Parathyroid adenoma (tissue), 2 donors: ENCODE measurements at regions not wholly inside any gene's neighbourhood (a gene's known extent, or its start where the extent isn't known, plus 50 kb on each side); places are given as distances from the start of the nearest gene placed in this dataset.

Experiments
- H2AFZ ChIP-seq: fragments of 300-600 bp; sonication (generic); one replicate; pipeline ENCODE4 v1.7.0; 2017; ENCODE audit warnings: antibody characterized with exemption, mild to moderate bottlenecking
- H3K27ac ChIP-seq: fragments of 300-600 bp; sonication (generic); one replicate; pipeline ENCODE4 v1.7.0; 2017
- H3K27me3 ChIP-seq: fragments of 300-600 bp; sonication (generic); one replicate; pipeline ENCODE4 v1.7.0; 2017; ENCODE audit warnings: low read length; ENCODE audit not compliant: control insufficient read depth, insufficient read depth
- H3K36me3 ChIP-seq: fragments of 300-600 bp; sonication (generic); one replicate; pipeline ENCODE4 v1.7.0; 2017; ENCODE audit warnings: low read length; ENCODE audit not compliant: control insufficient read depth, insufficient read depth
- H3K4me1 ChIP-seq: fragments of 300-600 bp; sonication (generic); one replicate; pipeline ENCODE4 v1.7.0; 2017; ENCODE audit warnings: control low read depth
- H3K4me2 ChIP-seq: fragments of 300-600 bp; sonication (generic); one replicate; pipeline ENCODE4 v1.7.0; 2017; ENCODE audit warnings: low read length
- H3K4me3 ChIP-seq: fragments of 300-600 bp; sonication (generic); one replicate; pipeline ENCODE4 v1.7.0; 2017; ENCODE audit warnings: low read depth, low read length
- H3K79me2 ChIP-seq: fragments of 300-600 bp; sonication (generic); one replicate; pipeline ENCODE4 v1.7.0; 2017; ENCODE audit warnings: control low read depth
- H3K9ac ChIP-seq: fragments of 300-600 bp; sonication (generic); one replicate; pipeline ENCODE4 v1.7.0; 2017; ENCODE audit warnings: mild to moderate bottlenecking
- H3K9me3 ChIP-seq: fragments of 300-600 bp; sonication (generic); one replicate; pipeline ENCODE4 v1.7.0; 2017; ENCODE audit warnings: low read length; ENCODE audit not compliant: control insufficient read depth
- TF ChIP-seq, protein P1 (sequence below): fragments of 300-600 bp; sonication (generic); IDR thresholded peaks from one replicate; pipeline ENCODE4 v1.7.0; 2017; ENCODE audit warnings: antibody characterized with exemption, mild to moderate bottlenecking
- donor health status: primary hyperparathyroidism.

GRCh38 chr3:54053211-54053610, 69.1 kb upstream of the CACNA2D3 start:
- Histone ChIP-seq H2AFZ (no peak overlapping the region), H3K4me1 (no peaks in the 10 kb centered on the region), H3K27me3 (no peaks in the 10 kb centered on the region), H3K9ac (no peak overlapping the region), H3K27ac (no peak overlapping the region), H3K4me3 (no peak overlapping the region), H3K9me3 (no peaks in the 10 kb centered on the region), H3K79me2 (no peaks in the 10 kb centered on the region), H3K36me3 (no peaks in the 10 kb centered on the region), H3K4me2 (no peak overlapping the region)
- TF ChIP-seq, protein P1, sequence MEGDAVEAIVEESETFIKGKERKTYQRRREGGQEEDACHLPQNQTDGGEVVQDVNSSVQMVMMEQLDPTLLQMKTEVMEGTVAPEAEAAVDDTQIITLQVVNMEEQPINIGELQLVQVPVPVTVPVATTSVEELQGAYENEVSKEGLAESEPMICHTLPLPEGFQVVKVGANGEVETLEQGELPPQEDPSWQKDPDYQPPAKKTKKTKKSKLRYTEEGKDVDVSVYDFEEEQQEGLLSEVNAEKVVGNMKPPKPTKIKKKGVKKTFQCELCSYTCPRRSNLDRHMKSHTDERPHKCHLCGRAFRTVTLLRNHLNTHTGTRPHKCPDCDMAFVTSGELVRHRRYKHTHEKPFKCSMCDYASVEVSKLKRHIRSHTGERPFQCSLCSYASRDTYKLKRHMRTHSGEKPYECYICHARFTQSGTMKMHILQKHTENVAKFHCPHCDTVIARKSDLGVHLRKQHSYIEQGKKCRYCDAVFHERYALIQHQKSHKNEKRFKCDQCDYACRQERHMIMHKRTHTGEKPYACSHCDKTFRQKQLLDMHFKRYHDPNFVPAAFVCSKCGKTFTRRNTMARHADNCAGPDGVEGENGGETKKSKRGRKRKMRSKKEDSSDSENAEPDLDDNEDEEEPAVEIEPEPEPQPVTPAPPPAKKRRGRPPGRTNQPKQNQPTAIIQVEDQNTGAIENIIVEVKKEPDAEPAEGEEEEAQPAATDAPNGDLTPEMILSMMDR = no peak

DNA sequence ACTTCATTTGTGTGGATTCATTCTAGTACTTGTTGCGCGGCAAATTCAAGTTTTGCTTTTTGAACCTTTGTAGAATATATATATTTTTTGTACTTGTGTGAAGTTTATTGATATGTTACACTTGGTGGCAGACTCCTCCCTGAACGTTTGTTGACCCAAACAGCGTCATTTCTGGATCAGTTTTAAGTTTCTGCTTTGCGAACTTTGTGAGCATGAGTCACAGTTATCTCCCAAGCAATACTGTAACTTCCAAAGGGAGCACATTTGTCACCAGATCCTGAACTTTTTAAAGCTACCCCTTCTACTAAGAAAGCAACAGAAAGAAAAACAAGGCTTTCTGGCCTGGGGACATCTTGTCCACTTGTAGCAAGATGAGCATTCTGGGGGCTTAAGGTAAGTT, 74.8 kb upstream of the CACNA2D3 start:
- Histone ChIP-seq H3K36me3 (no peaks in the 10 kb centered on the region), H3K27me3 (no peaks in the 10 kb centered on the region), H3K4me2 (no peak overlapping the region), H2AFZ (no peak overlapping the region), H3K9ac (no peak overlapping the region), H3K79me2 (no peaks in the 10 kb centered on the region), H3K4me3 (no peak overlapping the region), H3K9me3 (no peaks in the 10 kb centered on the region), H3K4me1 (no peaks in the 10 kb centered on the region), H3K27ac (no peak overlapping the region)
- TF ChIP-seq, protein P1 = no peak

DNA sequence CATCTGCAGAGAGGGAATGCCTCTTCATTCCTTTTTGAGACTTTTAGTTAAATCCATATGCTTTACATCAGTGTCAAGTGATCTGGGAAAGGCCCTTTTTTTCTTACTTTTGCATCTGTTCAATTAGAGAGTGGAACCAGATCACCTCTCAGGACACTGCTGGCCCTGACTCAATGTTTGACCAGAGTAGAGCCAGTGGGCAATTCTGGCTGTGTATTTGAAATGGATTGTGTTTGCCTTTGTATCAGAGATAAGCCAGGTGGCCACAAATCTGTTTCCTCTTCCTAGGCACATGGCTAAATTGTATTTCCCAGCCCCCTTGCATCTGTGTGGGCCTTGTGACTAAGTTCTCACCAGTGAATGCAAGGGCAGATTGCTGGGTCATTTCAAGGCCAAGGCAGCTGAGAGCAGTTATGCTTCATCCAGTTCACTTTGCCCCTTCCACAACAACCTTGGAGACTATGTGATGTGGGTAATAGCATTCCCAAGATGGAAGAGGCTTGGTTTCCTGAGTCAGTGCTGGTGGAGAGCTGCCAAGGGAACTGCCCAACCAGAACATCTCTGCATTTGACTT, 75.6 kb upstream of the CACNA2D3 start:
- H3K4me3 ChIP-seq = no peak overlapping the region
- H3K9me3 ChIP-seq = no peaks in the 10 kb centered on the region
- no peaks in the 10 kb centered on the region for H3K4me1 ChIP-seq
- no peak overlapping the region for H2AFZ ChIP-seq
- H3K9ac ChIP-seq = no peak overlapping the region
- no peaks in the 10 kb centered on the region for H3K27me3 ChIP-seq
- no peak overlapping the region for H3K4me2 ChIP-seq
- H3K79me2 ChIP-seq = no peaks in the 10 kb centered on the region
- TF ChIP-seq, protein P1 = no peak
- no peak overlapping the region for H3K27ac ChIP-seq
- no peaks in the 10 kb centered on the region for H3K36me3 ChIP-seq

- Histone ChIP-seq H3K36me3 (no peaks in the 10 kb centered on the region), H3K4me2 (no peak overlapping the region), H3K9me3 (no peaks in the 10 kb centered on the region), H3K4me3 (no peak overlapping the region), H3K9ac (no peak overlapping the region), H3K27ac (no peak overlapping the region), H3K79me2 (no peaks in the 10 kb centered on the region), H3K4me1 (no peaks in the 10 kb centered on the region), H3K27me3 (no peaks in the 10 kb centered on the region), H2AFZ (no peak overlapping the region)
- TF ChIP-seq, protein P1 = no peak
Measured at GRCh38 chr3:54045061-54045815, 77.1 kb upstream of the CACNA2D3 start.
